ENCODE measurements at regions not wholly inside any gene's neighbourhood (a gene's known extent, or its start where the extent isn't known, plus 50 kb on each side); places are given as distances from the start of the nearest gene placed in this dataset.

GRCh38 chr11:116194156-116194904 lies 578.5 kb downstream of the BUD13 start:
- TF ChIP-seq POLR2A (IDR thresholded peaks at IDR 0.05), result no peak
- TF ChIP-seq, protein P1, sequence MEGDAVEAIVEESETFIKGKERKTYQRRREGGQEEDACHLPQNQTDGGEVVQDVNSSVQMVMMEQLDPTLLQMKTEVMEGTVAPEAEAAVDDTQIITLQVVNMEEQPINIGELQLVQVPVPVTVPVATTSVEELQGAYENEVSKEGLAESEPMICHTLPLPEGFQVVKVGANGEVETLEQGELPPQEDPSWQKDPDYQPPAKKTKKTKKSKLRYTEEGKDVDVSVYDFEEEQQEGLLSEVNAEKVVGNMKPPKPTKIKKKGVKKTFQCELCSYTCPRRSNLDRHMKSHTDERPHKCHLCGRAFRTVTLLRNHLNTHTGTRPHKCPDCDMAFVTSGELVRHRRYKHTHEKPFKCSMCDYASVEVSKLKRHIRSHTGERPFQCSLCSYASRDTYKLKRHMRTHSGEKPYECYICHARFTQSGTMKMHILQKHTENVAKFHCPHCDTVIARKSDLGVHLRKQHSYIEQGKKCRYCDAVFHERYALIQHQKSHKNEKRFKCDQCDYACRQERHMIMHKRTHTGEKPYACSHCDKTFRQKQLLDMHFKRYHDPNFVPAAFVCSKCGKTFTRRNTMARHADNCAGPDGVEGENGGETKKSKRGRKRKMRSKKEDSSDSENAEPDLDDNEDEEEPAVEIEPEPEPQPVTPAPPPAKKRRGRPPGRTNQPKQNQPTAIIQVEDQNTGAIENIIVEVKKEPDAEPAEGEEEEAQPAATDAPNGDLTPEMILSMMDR (IDR thresholded peaks at IDR 0.05), result no peak
